PFSK-1 (cell line): ENCODE measurements at regions not wholly inside any gene's neighbourhood (a gene's known extent, or its start where the extent isn't known, plus 50 kb on each side); places are given as distances from the start of the nearest gene placed in this dataset.

Experiments used
- FOXP2 ChIP-seq: optimal IDR thresholded peaks from 2 replicates; pipeline ENCODE3; 2011; ENCODE audit warnings: borderline replicate concordance, control low read depth, inconsistent platforms; ENCODE audit not compliant: insufficient read depth; ENCODE audit errors: extremely low read length, extremely low read depth
- POLR2AphosphoS5 ChIP-seq: IDR thresholded peaks from 2 replicates; pipeline ENCODE4 v1.6.1; 2012; ENCODE audit warnings: low read depth, mild to moderate bottlenecking, control low read depth, low read length, moderate library complexity
- SIN3A ChIP-seq: IDR thresholded peaks from 2 replicates; pipeline ENCODE4 v1.6.1; 2012; ENCODE audit warnings: mild to moderate bottlenecking, low read length, moderate library complexity, borderline replicate concordance; ENCODE audit not compliant: insufficient read depth
- TAF1 ChIP-seq: IDR thresholded peaks from 2 replicates; pipeline ENCODE4 v1.6.1; 2012; ENCODE audit warnings: low read length, control low read depth, borderline replicate concordance; ENCODE audit not compliant: insufficient read depth
- TF ChIP-seq, protein P1 (sequence below), 2 experiments: IDR thresholded peaks; 2 replicates each; pipeline versions ENCODE4 v1.6.1 to v1.8.0; 2011 to 2012; ENCODE audit warnings: low read depth in 2 of 2, low read length in 2 of 2, control low read depth in 1 of 2, inconsistent platforms in 1 of 2, mild to moderate bottlenecking in 1 of 2, moderate library complexity in 1 of 2; ENCODE audit not compliant: insufficient read depth in 1 of 2

- TF ChIP-seq, protein P1, sequence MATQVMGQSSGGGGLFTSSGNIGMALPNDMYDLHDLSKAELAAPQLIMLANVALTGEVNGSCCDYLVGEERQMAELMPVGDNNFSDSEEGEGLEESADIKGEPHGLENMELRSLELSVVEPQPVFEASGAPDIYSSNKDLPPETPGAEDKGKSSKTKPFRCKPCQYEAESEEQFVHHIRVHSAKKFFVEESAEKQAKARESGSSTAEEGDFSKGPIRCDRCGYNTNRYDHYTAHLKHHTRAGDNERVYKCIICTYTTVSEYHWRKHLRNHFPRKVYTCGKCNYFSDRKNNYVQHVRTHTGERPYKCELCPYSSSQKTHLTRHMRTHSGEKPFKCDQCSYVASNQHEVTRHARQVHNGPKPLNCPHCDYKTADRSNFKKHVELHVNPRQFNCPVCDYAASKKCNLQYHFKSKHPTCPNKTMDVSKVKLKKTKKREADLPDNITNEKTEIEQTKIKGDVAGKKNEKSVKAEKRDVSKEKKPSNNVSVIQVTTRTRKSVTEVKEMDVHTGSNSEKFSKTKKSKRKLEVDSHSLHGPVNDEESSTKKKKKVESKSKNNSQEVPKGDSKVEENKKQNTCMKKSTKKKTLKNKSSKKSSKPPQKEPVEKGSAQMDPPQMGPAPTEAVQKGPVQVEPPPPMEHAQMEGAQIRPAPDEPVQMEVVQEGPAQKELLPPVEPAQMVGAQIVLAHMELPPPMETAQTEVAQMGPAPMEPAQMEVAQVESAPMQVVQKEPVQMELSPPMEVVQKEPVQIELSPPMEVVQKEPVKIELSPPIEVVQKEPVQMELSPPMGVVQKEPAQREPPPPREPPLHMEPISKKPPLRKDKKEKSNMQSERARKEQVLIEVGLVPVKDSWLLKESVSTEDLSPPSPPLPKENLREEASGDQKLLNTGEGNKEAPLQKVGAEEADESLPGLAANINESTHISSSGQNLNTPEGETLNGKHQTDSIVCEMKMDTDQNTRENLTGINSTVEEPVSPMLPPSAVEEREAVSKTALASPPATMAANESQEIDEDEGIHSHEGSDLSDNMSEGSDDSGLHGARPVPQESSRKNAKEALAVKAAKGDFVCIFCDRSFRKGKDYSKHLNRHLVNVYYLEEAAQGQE (IDR thresholded peaks at IDR 0.05; ENCODE audit: insufficient read depth in 1 of 2, low read depth in 2 of 2, low read length in 2 of 2), result no peak
- TF ChIP-seq POLR2AphosphoS5, result no peak
- TF ChIP-seq FOXP2, result no peak
- no peak for TF ChIP-seq TAF1
- TF ChIP-seq SIN3A, result no peak
Observed at GRCh38 chr1:238279694-238280380, 389.1 kb upstream of the ZP4 start.

DNA sequence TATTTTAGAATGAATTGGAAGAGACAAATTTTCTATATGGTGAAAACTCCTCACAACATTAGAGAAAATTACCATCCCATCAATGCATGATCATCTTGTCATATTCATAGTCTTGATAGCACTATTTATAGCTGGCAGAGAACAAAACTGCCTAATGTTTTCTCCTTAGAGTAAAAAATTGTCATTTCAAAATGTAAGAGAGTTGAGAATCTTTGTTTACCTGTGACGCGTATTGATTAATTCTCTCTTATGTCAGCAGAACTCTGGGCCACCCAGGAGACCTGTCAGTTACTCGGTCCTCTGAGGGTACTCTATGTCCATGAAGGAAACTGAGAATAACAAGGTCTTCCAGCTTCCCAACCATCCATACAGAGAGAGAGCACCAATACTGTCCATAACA is 381.4 kb upstream of the ZP4 start:
- TF ChIP-seq SIN3A (no peak), TAF1 (no peak), POLR2AphosphoS5 (no peak), FOXP2 (no peak)
- TF ChIP-seq, protein P1 (IDR thresholded peaks at IDR 0.05; ENCODE audit: insufficient read depth in 1 of 2, low read depth in 2 of 2, low read length in 2 of 2), result no peak

- no peak for TF ChIP-seq SIN3A
- TF ChIP-seq, protein P1 (IDR thresholded peaks at IDR 0.05; ENCODE audit: insufficient read depth in 1 of 2, low read depth in 2 of 2, low read length in 2 of 2), result no peak
- no peak for TF ChIP-seq FOXP2
- TF ChIP-seq TAF1, result no peak
- no peak for TF ChIP-seq POLR2AphosphoS5
Observed at GRCh38 chr1:238265866-238266265, 375.1 kb upstream of the ZP4 start.

- TF ChIP-seq FOXP2 (no peak), SIN3A (no peak), TAF1 (no peak), POLR2AphosphoS5 (no peak)
- TF ChIP-seq, protein P1 (IDR thresholded peaks at IDR 0.05; ENCODE audit: insufficient read depth in 1 of 2, low read depth in 2 of 2, low read length in 2 of 2), result no peak
Observed at GRCh38 chr1:238264951-238265350, 374.2 kb upstream of the ZP4 start.

DNA sequence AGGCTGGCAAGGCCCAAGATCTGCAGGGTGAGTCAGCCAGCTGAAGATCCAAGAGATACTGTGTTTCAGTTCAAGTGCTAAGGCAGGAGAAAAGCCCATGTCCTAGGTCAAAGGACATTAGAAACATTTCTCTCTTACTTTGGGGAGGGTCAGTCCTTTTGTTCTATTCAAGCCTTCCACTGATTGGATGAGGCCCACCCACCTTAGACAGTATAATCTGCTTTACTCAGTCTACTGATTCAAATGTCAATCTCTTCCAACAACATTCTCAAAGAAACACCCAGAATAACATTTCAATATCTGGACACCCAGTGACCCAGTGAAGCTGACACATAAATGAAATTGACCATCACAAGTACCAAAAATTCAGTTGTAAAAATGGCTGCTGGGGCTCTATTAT is 367.8 kb upstream of the ZP4 start:
- TF ChIP-seq POLR2AphosphoS5, result no peak
- TF ChIP-seq, protein P1 (IDR thresholded peaks at IDR 0.05; ENCODE audit: insufficient read depth in 1 of 2, low read depth in 2 of 2, low read length in 2 of 2), result no peak
- no peak for TF ChIP-seq FOXP2
- no peak for TF ChIP-seq SIN3A
- TF ChIP-seq TAF1, result no peak
